Fibroblast of the aortic adventitia (primary cell): ENCODE measurements at regions not wholly inside any gene's neighbourhood (a gene's known extent, or its start where the extent isn't known, plus 50 kb on each side); places are given as distances from the start of the nearest gene placed in this dataset.
A peak's percentile ranks its signal among the peaks of the same experiment; 100 is the strongest.

Source experiments
- DNase-seq: peaks from one replicate; pipeline ENCODE4 v3.0.0-alpha.2; 2010; ENCODE audit warnings: low read depth
- H3K4me3 ChIP-seq: 2 replicates; pipeline ENCODE4 v1.5.1; 2011; ENCODE audit warnings: low read depth, mild to moderate bottlenecking, control low read depth, low read length, moderate library complexity
- CTCF ChIP-seq: IDR thresholded peaks from 2 replicates; pipeline ENCODE4 v1.5.1; 2011; ENCODE audit warnings: mild to moderate bottlenecking, low read length, control low read depth, inconsistent platforms; ENCODE audit not compliant: insufficient read depth

DNA sequence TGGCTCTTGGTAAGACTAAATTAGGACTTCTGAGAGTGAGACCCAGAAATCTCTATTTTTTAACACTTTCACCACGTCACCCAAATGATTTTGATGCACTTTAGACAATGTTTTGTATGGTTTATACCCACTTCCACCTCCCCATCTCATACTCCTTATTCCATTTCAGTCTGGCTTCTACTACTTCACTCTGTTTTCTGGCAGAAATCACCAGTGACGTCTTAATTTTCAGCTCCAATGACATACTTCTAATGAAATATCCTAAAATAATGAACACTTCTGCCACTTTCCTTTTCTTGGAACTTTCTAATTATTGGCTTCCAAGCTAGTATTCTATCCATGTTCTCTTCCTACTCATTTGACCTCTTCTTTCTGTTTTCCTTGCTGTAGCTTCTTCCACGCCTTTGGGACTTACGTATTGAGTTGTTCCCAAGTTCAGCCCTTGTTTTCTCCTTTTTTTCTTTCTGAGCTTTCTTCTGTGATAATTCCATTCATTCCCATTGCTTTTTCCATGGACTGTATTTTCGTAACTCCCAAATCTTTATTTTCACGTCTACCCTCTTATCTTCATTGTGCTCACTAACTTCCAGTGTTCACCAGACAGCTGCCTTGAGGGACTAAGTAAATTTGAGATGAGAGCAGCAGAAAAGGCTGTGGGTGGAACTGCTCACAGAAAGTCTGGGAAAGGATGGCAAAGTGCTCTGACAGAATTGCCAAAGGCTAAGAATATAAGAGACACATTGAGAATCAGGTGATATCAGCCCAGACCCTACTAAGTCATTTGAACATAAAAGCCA, 115.8 kb downstream of the CAPZA3 start:
- TF ChIP-seq CTCF, result no peak
- H3K4me3 ChIP-seq, result no peak overlapping the region
- DNase-seq, result no peak

- no peak for TF ChIP-seq CTCF
- no peak overlapping the region for H3K4me3 ChIP-seq
- DNase-seq, result no peak
Observed at GRCh38 chr12:18857656-18858055, 119.7 kb downstream of the CAPZA3 start.

- no peak for DNase-seq
- no peak overlapping the region for H3K4me3 ChIP-seq
- TF ChIP-seq CTCF, result no peak
Observed at GRCh38 chr12:18859400-18859799, 121.5 kb downstream of the CAPZA3 start.

DNA sequence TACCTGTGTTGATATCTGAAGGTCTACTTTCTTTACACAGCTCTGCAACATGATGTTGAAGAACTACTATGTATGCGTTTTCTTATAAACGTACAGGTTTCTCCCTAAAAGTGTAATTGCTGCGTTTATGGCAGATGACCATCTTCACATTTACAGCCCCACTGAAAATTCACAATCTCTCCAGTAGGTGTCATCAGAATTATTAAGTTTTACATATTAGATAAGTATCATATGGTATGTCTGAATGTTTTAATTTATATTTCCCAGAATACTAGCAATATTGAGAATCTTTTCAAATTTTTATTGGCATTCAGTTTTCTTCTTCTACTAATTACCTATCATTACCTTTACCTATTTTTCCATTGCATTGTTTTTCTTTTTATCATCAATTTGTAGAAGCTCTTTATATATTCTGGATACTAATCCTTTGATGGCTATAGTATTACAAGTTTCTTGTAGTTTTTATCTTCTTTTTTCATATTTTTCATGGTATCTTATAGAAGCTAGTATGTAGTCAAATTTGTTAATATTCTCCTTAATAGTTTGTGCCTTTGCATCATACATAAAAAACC, 123.5 kb downstream of the CAPZA3 start:
- TF ChIP-seq CTCF, result peak; percentile 43
- no peak overlapping the region for H3K4me3 ChIP-seq
- DNase-seq, result peak; percentile 56

GRCh38 chr12:18863769-18864500, 126.0 kb downstream of the CAPZA3 start:
- DNase-seq, result no peak
- H3K4me3 ChIP-seq, result no peak overlapping the region
- no peak for TF ChIP-seq CTCF

DNA sequence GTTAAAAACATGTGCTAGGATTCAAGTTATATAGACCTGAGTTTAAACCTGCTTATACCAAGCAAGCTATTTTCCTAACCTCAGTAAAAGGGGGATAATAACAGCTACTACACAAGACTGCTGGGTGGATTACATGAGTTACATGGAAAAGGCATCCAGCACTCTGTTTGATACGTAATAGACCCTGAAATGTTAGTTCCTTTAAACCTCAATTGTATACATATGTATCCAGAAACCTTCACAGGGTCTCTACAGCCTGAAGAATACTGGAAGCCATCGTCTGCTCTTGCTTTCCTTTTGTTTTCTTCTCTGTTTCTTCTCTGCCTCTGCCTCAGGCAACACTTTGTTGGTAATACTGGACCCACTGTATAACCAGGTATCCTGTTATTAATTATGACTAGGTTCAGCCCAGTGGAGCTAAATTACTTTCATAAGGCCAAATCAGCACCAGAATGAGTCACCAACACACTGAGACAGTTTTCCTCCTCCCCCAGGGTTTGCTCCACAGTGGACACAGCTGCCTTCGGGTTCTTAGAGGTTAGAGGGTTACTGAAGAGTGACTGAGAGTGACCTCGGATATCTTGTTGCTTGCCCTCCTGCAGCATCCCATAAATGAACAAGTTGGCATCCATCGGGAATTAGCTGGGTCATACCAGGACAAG, 127.1 kb downstream of the CAPZA3 start:
- no peak overlapping the region for H3K4me3 ChIP-seq
- peak; percentile 70 for DNase-seq
- TF ChIP-seq CTCF, result no peak
